ENCODE measurements at regions not wholly inside any gene's neighbourhood (a gene's known extent, or its start where the extent isn't known, plus 50 kb on each side); places are given as distances from the start of the nearest gene placed in this dataset.
"Not testable (repeated sequence)": the region's sequence is repeated elsewhere in the genome, so short reads cannot be mapped to it uniquely, and the experiment has no call there.

GRCh38 chrX:65610481-65610880, 57.0 kb upstream of the MSN start:
- DNase-seq, result no peak

- DNase-seq, result no peak
Measured at GRCh38 chrX:65610040-65610439, 57.4 kb upstream of the MSN start.

- DNase-seq, result no peak
Measured at GRCh38 chrX:65609237-65609636, 58.2 kb upstream of the MSN start.

GRCh38 chrX:65608026-65608425, 59.4 kb upstream of the MSN start:
- DNase-seq, result no peak

GRCh38 chrX:65607070-65607742, 60.2 kb upstream of the MSN start:
- no peak for DNase-seq

GRCh38 chrX:65602221-65602560, 65.3 kb upstream of the MSN start:
- no peak for DNase-seq

GRCh38 chrX:65601530-65602220, 65.8 kb upstream of the MSN start:
- no peak for DNase-seq

- DNase-seq, result no peak
Measured at GRCh38 chrX:65601126-65601525, 66.3 kb upstream of the MSN start.

- no peak for DNase-seq
Measured at GRCh38 chrX:65600106-65600505, 65.5 kb upstream of the LAS1L start.

GRCh38 chrX:65598559-65599147, 64.1 kb upstream of the LAS1L start:
- no peak for DNase-seq

- no peak for DNase-seq
Measured at GRCh38 chrX:65596270-65597034, 61.9 kb upstream of the LAS1L start.

GRCh38 chrX:65595460-65595876, 60.9 kb upstream of the LAS1L start:
- DNase-seq, result peak; percentile 88

- DNase-seq, result no peak
Measured at GRCh38 chrX:65591206-65591605, 56.6 kb upstream of the LAS1L start.

- no peak for DNase-seq
Measured at GRCh38 chrX:65589304-65589703, 54.7 kb upstream of the LAS1L start.

- no peak for DNase-seq
Measured at GRCh38 chrX:65588795-65589194, 54.2 kb upstream of the LAS1L start.

- no peak for DNase-seq
Measured at GRCh38 chrX:65587616-65588526, 53.3 kb upstream of the LAS1L start.

- no peak for DNase-seq
Measured at GRCh38 chrX:65586491-65586890, 51.9 kb upstream of the LAS1L start.

- DNase-seq, result not testable (repeated sequence)
Measured at GRCh38 chrX:65585226-65585625, 50.6 kb upstream of the LAS1L start.

Measured in stimulated activated CD4-positive, alpha-beta T cell treated with anti-CD3 and anti-CD28 coated beads, Interleukin-12 subunit alpha, Interleukin-12 subunit beta, amount 100 ng/mL, for 4 hours (primary cell).